NCI-H2227 (cell line): ENCODE measurements at regions not wholly inside any gene's neighbourhood (a gene's known extent, or its start where the extent isn't known, plus 50 kb on each side); places are given as distances from the start of the nearest gene placed in this dataset.
"Not testable (repeated sequence)": the region's sequence is repeated elsewhere in the genome, so short reads cannot be mapped to it uniquely, and the experiment has no call there.

Experiments
- DNase-seq: peaks from one replicate; lab custom pipeline; 2025; ENCODE audit not compliant: unreplicated experiment; lab: John Stamatoyannopoulos, UW

- no peak for DNase-seq
Measured at GRCh38 chr2:183456177-183456576, 331.9 kb downstream of the NUP35 start.

DNA sequence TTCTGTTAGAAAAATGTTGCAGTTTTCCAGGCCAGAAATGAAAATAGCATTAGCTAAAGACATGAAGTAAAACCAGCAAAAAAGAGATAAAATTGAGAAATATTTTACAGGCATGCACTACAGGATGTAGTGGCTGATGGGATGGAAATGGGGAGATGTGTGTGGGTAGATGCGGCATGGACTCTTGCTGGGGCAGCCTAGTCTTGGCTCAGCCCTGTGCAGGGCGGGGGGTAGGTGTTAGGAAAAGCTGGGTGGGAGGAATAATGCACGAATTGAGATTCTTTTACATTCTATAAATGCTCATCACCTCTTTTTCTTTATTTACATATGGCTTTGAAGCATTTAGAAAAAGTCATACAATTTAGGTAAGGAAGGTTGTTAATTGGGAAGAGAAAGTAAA is 334.2 kb downstream of the NUP35 start:
- DNase-seq, result no peak

DNA sequence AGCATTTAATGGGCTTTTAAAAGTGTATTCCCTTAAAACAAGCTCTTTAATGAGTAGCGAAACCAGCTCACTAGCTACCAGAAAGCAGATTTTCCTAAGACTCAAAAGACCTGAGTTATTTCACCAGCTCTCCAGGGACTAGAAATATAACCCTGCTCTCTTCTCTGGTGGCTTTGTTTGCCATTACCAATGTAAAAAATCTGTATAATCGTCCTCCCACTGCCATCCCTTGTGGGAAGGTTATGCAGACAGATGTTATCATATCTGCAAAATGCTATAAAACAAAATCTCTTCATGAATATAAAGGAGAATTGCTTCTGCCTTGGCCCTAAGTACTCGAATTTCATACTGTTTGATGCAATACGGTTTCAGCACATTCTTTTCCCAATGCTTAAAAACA is 335.2 kb downstream of the NUP35 start:
- no peak for DNase-seq

DNA sequence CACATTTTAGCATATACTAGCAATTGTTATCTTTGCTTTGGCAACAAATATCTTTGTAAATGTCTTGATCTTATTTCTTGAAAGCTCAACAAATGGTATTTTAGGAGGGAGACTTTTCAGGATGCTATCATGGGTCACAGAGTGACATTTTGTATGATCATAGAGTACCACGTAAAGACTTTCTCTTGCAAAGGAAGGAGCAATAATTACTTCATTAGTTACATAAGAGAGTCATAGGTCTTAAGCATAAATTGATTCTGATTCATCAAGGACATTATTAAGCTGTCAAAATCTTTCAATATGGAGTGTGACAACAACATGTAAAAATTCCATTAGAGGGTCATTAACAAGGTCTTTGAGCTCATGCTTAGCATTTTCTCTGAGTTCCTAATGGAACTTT is 339.6 kb downstream of the NUP35 start:
- no peak for DNase-seq

- DNase-seq, result no peak
Measured at GRCh38 chr2:183465048-183465447, 340.8 kb downstream of the NUP35 start.

- no peak for DNase-seq
Measured at GRCh38 chr2:183474912-183475695, 350.9 kb downstream of the NUP35 start.

- DNase-seq, result no peak
Measured at GRCh38 chr2:183476490-183476889, 352.2 kb downstream of the NUP35 start.

- DNase-seq, result no peak
Measured at GRCh38 chr2:183477296-183477695, 353.1 kb downstream of the NUP35 start.

GRCh38 chr2:183478941-183479595 is 354.8 kb downstream of the NUP35 start:
- DNase-seq, result not testable (repeated sequence)

GRCh38 chr2:183487326-183487725 is 363.1 kb downstream of the NUP35 start:
- DNase-seq, result no peak

GRCh38 chr2:183488421-183488820 is 364.2 kb downstream of the NUP35 start:
- no peak for DNase-seq

DNA sequence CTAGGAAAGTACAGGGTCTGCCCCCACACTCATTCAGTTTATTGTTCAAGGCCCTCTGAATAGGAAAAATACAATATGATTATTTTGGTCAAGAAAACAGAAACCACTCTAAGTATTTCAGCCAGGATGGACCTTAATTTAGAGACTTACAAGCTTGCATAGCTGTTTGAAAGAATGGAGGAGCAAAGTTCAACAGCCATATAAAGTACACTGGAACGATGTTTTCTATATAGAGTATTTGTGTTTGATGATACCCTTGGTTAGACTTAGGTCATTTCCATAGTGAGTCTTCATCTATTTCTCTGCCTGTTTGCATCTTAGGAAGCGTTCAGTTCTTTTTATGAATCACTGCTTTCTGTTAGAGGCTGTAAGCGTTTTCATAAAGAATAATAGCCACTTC is 366.2 kb downstream of the NUP35 start:
- DNase-seq, result peak; percentile 59

DNA sequence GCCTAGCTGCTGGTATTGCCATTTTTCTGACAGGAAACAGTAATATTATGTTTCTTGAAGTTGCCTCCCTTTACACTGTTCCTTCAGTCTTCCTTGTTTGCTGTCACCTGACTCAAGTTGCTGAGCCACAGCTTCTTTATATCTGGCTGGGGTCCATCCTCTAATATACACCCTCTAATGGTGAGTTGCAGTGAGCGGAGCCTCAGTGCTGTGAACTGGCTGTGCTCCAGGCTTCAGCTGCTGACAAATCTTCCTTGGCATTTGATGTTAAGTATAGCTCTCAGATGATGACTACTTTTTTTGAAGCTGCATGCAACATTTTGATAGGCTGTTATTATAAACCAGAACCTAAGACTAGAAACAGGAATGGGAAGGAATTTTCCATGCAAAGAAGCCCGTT is 366.7 kb downstream of the NUP35 start:
- DNase-seq, result peak; percentile 84

- no peak for DNase-seq
Measured at GRCh38 chr2:183493040-183493439, 368.8 kb downstream of the NUP35 start.

- peak; percentile 12 for DNase-seq
Measured at GRCh38 chr2:183495079-183495478, 370.8 kb downstream of the NUP35 start.

GRCh38 chr2:183495589-183496267 is 371.5 kb downstream of the NUP35 start:
- DNase-seq, result no peak

- no peak for DNase-seq
Measured at GRCh38 chr2:183497861-183498260, 373.6 kb downstream of the NUP35 start.

DNA sequence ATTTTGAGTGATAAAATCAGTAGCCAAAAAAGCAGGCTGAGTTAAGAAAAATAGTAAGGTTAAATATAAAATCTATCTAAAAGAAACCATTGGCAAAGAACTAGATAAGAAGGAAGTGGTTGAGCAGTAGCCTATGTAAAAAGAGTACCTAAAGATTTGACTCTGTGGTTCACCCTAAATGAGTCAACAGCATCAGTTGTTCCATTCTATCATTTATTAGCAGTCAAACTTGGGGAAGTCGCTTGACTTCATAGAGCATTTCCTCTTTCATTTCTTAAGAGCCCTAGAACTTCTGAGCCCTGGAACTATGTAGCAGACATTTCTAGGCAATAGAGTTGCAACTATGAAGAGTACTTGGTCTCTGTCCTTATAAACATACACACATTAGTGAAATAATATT is 381.7 kb downstream of the NUP35 start:
- no peak for DNase-seq

- DNase-seq, result no peak
Measured at GRCh38 chr2:183511154-183511553, 386.9 kb downstream of the NUP35 start.

GRCh38 chr2:183519371-183520056 is 395.3 kb downstream of the NUP35 start:
- no peak for DNase-seq

- no peak for DNase-seq
Measured at GRCh38 chr2:183521911-183522310, 397.7 kb downstream of the NUP35 start.
